ENCODE measurements at regions not wholly inside any gene's neighbourhood (a gene's known extent, or its start where the extent isn't known, plus 50 kb on each side); places are given as distances from the start of the nearest gene placed in this dataset.

GRCh38 chrY:21073079-21073478, 317.2 kb downstream of the RPS4Y2 start:
- intact Hi-C loops (cut with micrococcal nuclease; ENCODE audit: unreplicated experiment): no loop called here
- no peak for TF ChIP-seq CTCF (conservative IDR thresholded peaks at IDR 0.05; ENCODE audit: low read length)
- no peak for TF ChIP-seq EZH2phosphoT487 (IDR thresholded peaks at IDR 0.05; ENCODE audit: borderline replicate concordance, low read depth, low read length)
- no peaks in the 10 kb centered on the region for H3K9me3 ChIP-seq (ENCODE audit: low read length)
- ChIA-PET CTCF (ENCODE audit: unreplicated experiment) (no interaction called here), POLR2A (no interaction called here)
- no TSS peak for BruUV-seq (replicated peaks)
- H3K4me2 ChIP-seq (ENCODE audit: low read length): no peak overlapping the region
- no peak overlapping the region for H2AFZ ChIP-seq (ENCODE audit: low read length)
- H3K4me3 ChIP-seq (ENCODE audit: low read depth, low read length, poor library complexity, severe bottlenecking): no peak overlapping the region
- no peaks in the 10 kb centered on the region for H3K9me2 ChIP-seq (ENCODE audit: insufficient read depth, low read length)
- no peaks in the 10 kb centered on the region for H4K20me1 ChIP-seq (ENCODE audit: insufficient read depth, low read length)
- H3K36me3 ChIP-seq (ENCODE audit: insufficient read depth, low read length): no peaks in the 10 kb centered on the region
- no peak for DNase-seq (ENCODE audit: low spot score)
- H3K4me1 ChIP-seq (ENCODE audit: insufficient read depth, low read length, poor library complexity, severe bottlenecking): no peaks in the 10 kb centered on the region
- H3K79me2 ChIP-seq (ENCODE audit: insufficient read depth, low read depth, low read length): no peaks in the 10 kb centered on the region
- no peak overlapping the region for H3K27ac ChIP-seq (ENCODE audit: low read depth, low read length, poor library complexity, severe bottlenecking)

GRCh38 chrY:21073641-21074260, 317.8 kb downstream of the RPS4Y2 start:
- H3K36me3 ChIP-seq (ENCODE audit: insufficient read depth, low read length): no peaks in the 10 kb centered on the region
- no peak for DNase-seq (ENCODE audit: low spot score)
- no peaks in the 10 kb centered on the region for H3K9me2 ChIP-seq (ENCODE audit: insufficient read depth, low read length)
- TF ChIP-seq CTCF (conservative IDR thresholded peaks at IDR 0.05; ENCODE audit: low read length): no peak
- TF ChIP-seq EZH2phosphoT487 (IDR thresholded peaks at IDR 0.05; ENCODE audit: borderline replicate concordance, low read depth, low read length): no peak
- H3K27ac ChIP-seq (ENCODE audit: low read depth, low read length, poor library complexity, severe bottlenecking): no peak overlapping the region
- H3K9me3 ChIP-seq (ENCODE audit: low read length): no peaks in the 10 kb centered on the region
- no peak overlapping the region for H2AFZ ChIP-seq (ENCODE audit: low read length)
- ChIA-PET CTCF (ENCODE audit: unreplicated experiment) (no interaction called here), POLR2A (no interaction called here)
- H3K4me2 ChIP-seq (ENCODE audit: low read length): no peak overlapping the region
- H3K79me2 ChIP-seq (ENCODE audit: insufficient read depth, low read depth, low read length): no peaks in the 10 kb centered on the region
- intact Hi-C loops (cut with micrococcal nuclease; ENCODE audit: unreplicated experiment): no loop called here
- no peaks in the 10 kb centered on the region for H4K20me1 ChIP-seq (ENCODE audit: insufficient read depth, low read length)
- no peaks in the 10 kb centered on the region for H3K4me1 ChIP-seq (ENCODE audit: insufficient read depth, low read length, poor library complexity, severe bottlenecking)
- no TSS peak for BruUV-seq (replicated peaks)
- no peak overlapping the region for H3K4me3 ChIP-seq (ENCODE audit: low read depth, low read length, poor library complexity, severe bottlenecking)

- TF ChIP-seq EZH2phosphoT487 (IDR thresholded peaks at IDR 0.05; ENCODE audit: borderline replicate concordance, low read depth, low read length): no peak
- TF ChIP-seq CTCF (conservative IDR thresholded peaks at IDR 0.05; ENCODE audit: low read length): no peak
- Histone ChIP-seq H2AFZ (ENCODE audit: low read length) (no peak overlapping the region), H3K4me2 (ENCODE audit: low read length) (no peak overlapping the region), H3K36me3 (ENCODE audit: insufficient read depth, low read length) (no peaks in the 10 kb centered on the region), H3K4me3 (ENCODE audit: low read depth, low read length, poor library complexity, severe bottlenecking) (no peak overlapping the region), H3K9me2 (ENCODE audit: insufficient read depth, low read length) (no peaks in the 10 kb centered on the region), H3K27ac (ENCODE audit: low read depth, low read length, poor library complexity, severe bottlenecking) (no peak overlapping the region), H3K4me1 (ENCODE audit: insufficient read depth, low read length, poor library complexity, severe bottlenecking) (no peaks in the 10 kb centered on the region), H3K79me2 (ENCODE audit: insufficient read depth, low read depth, low read length) (no peaks in the 10 kb centered on the region), H4K20me1 (ENCODE audit: insufficient read depth, low read length) (no peaks in the 10 kb centered on the region), H3K9me3 (ENCODE audit: low read length) (no peaks in the 10 kb centered on the region)
- BruUV-seq (replicated peaks): no TSS peak
- no peak for DNase-seq (ENCODE audit: low spot score)
- POLR2A ChIA-PET: no interaction called here
- CTCF ChIA-PET (ENCODE audit: unreplicated experiment): no interaction called here
- intact Hi-C loops (cut with micrococcal nuclease; ENCODE audit: unreplicated experiment): no loop called here
These were observed 319.8 kb downstream of the RPS4Y2 start for GRCh38 chrY:21075658-21076057.
